K562 (cell line): ENCODE measurements at regions not wholly inside any gene's neighbourhood (a gene's known extent, or its start where the extent isn't known, plus 50 kb on each side); places are given as distances from the start of the nearest gene placed in this dataset.

Source experiments
- ATAC-seq: fragments of 200-7000 bp; cut with Tn5 transposase; 3 replicates; pipeline ENCODE4 v1.9.1; 2020; ENCODE audit warnings: moderate library complexity
- BruUV-seq: library from RNA; stranded (reverse); fragments of 400-500 nt; replicated peaks from 2 replicates; lab custom pipeline; 2021; lab: Mats Ljungman, UMichigan
- CTCF ChIA-PET: fragments of 300-600 bp; formaldehyde crosslinking; extraction: SDS; loops from one replicate; lab custom pipeline; 2021; ENCODE audit warnings: low intra/inter-chr PET ratio; lab: Yijun Ruan, JAX
- POLR2A ChIA-PET: fragments of 300-600, 350-650 bp; sonication (Branson Sonifier 250); formaldehyde crosslinking; extraction: SDS; loops from one replicate; lab custom pipeline; 2021; ENCODE audit warnings: antibody characterized with exemption, inconsistent platforms; lab: Yijun Ruan, JAX
- DNase-seq, 4 experiments: peaks; one replicate each; pipeline versions ENCODE4 v3.0.0 to v3.0.0-alpha.2; 2011 to 2018; ENCODE audit warnings: low spot score in 3 of 4, mixed read lengths in 3 of 4; ENCODE audit errors: extremely low read depth in 1 of 4
- FAIRE-seq: peaks from 2 replicates; lab custom pipeline; 2011; peaks lifted over from hg19 to GRCh38; lab: Jason Lieb, UNC
- H2AFZ ChIP-seq: 2 replicates; pipeline ENCODE4 v1.6.0; 2011; ENCODE audit warnings: low read depth, low read length, control low read depth, inconsistent platforms
- H3K27ac ChIP-seq: fragments of 200-600 bp; 3 replicates; pipeline ENCODE4 v1.8.0; 2011; ENCODE audit warnings: low read depth, mild to moderate bottlenecking, control low read depth, inconsistent platforms, low read length, moderate library complexity, mixed read lengths; ENCODE audit errors: extremely low read depth
- H3K27me3 ChIP-seq, 2 experiments: fragments of 300-600 bp in 1 of 2; 2 replicates in 1 of 2; 3 replicates in 1 of 2; pipeline versions ENCODE4 v1.6.0 to v1.8.0; 2011; ENCODE audit warnings: inconsistent platforms in 2 of 2, low read length in 2 of 2, mild to moderate bottlenecking in 1 of 2, mixed read lengths in 1 of 2, moderate library complexity in 1 of 2; ENCODE audit not compliant: control insufficient read depth in 2 of 2, insufficient read depth in 2 of 2
- H3K36me3 ChIP-seq: fragments of 300-600 bp; 3 replicates; pipeline ENCODE4 v1.8.0; 2011; ENCODE audit warnings: mild to moderate bottlenecking, low read length, inconsistent platforms; ENCODE audit not compliant: control insufficient read depth, insufficient read depth
- H3K4me1 ChIP-seq, 2 experiments: fragments of 200-600 bp in 1 of 2; replicated peaks in 1 of 2; 2 replicates in 1 of 2; 3 replicates in 1 of 2; pipeline versions ENCODE4 v1.5.1 to v1.8.0; 2011; ENCODE audit warnings: inconsistent platforms in 2 of 2, low read length in 2 of 2, mild to moderate bottlenecking in 1 of 2, mixed read lengths in 1 of 2, moderate library complexity in 1 of 2; ENCODE audit not compliant: control insufficient read depth in 2 of 2, insufficient read depth in 2 of 2
- H3K4me2 ChIP-seq: 2 replicates; pipeline ENCODE4 v1.6.1; 2011; ENCODE audit warnings: low read length, control low read depth, inconsistent platforms, mixed read lengths; ENCODE audit not compliant: insufficient read depth
- H3K4me3 ChIP-seq: fragments of 200-600 bp; sonication (generic), shearing (Covaris generic); 2 replicates; pipeline ENCODE4 v1.5.1; 2016; ENCODE audit warnings: control low read depth, inconsistent platforms
- H3K79me2 ChIP-seq: fragments of 200-600 bp; 3 replicates; pipeline ENCODE4 v1.8.0; 2011; ENCODE audit warnings: low read length, inconsistent platforms; ENCODE audit not compliant: control insufficient read depth, insufficient read depth
- H3K9ac ChIP-seq, 2 experiments: 2 replicates each; pipeline versions ENCODE4 v1.6.0 to v1.6.1; 2011; ENCODE audit warnings: low read depth in 2 of 2, low read length in 2 of 2, control low read depth in 1 of 2, inconsistent platforms in 1 of 2, mild to moderate bottlenecking in 1 of 2, mixed read lengths in 1 of 2; ENCODE audit not compliant: insufficient read depth in 1 of 2
- H3K9me1 ChIP-seq: one replicate; pipeline ENCODE4 v1.6.0; 2011; ENCODE audit warnings: inconsistent platforms, mild to moderate bottlenecking, low read length, moderate library complexity; ENCODE audit not compliant: control insufficient read depth, insufficient read depth
- H3K9me3 ChIP-seq: replicated peaks from 2 replicates; pipeline ENCODE4 v1.5.1; 2011; ENCODE audit warnings: low read depth, low read length, inconsistent platforms; ENCODE audit not compliant: control insufficient read depth, insufficient read depth
- H4K20me1 ChIP-seq: replicated peaks from 2 replicates; pipeline ENCODE4 v1.6.1; 2011; ENCODE audit warnings: low read length, inconsistent platforms, mixed read lengths; ENCODE audit not compliant: control insufficient read depth, insufficient read depth
- NR2C2 ChIP-seq, 2 experiments: fragments of 200-800 bp in 1 of 2; sonication (Bioruptor generic) in 1 of 2; sonication (generic) in 1 of 2; formaldehyde crosslinking in 1 of 2; IDR thresholded peaks; 2 replicates each; pipeline versions ENCODE4 v1.6.1 to v1.8.0; 2016 to 2022; ENCODE audit warnings: mild to moderate bottlenecking in 1 of 2, missing compliant biosample characterization in 1 of 2, missing genetic modification characterization in 1 of 2, missing genetic modification reagents in 1 of 2
- POLR3A ChIP-seq: IDR thresholded peaks from 2 replicates; pipeline ENCODE4 v1.6.1; 2011; ENCODE audit warnings: borderline replicate concordance, mild to moderate bottlenecking, moderate library complexity; ENCODE audit not compliant: insufficient read length, insufficient read depth; ENCODE audit errors: extremely low read depth
- SLC30A9 ChIP-seq: fragments of 250-450 bp; sonication (Bioruptor Pico); IDR thresholded peaks from 2 replicates; pipeline ENCODE4 v1.8.0; 2022; ENCODE audit warnings: mild to moderate bottlenecking, moderate library complexity
- WHSC1 ChIP-seq: IDR thresholded peaks from one replicate; pipeline ENCODE4 v1.6.1; 2012; ENCODE audit warnings: low read length, control low read depth, inconsistent platforms
- WGBS: fragments of 100-300 bp; shearing (Covaris generic); methylation state at CpG from one replicate; pipeline ENCODE4 v1.1.6; 2016; ENCODE audit warnings: low coverage, mixed read lengths; ENCODE audit not compliant: insufficient coverage; ENCODE audit errors: missing lambda C conversion rate; 5-methylcytosine and 5-hydroxymethylcytosine counted together
- in situ Hi-C: fragments of 300-500 bp; cut with MboI; formaldehyde crosslinking; loops from 4 replicates; pipeline ENCODE4 v1.15.0; 2018; ENCODE audit warnings: inconsistent platforms, mixed read lengths
- intact Hi-C: fragments of 100-400 bp; cut with micrococcal nuclease; formaldehyde crosslinking; loops from 2 replicates; pipeline ENCODE4 v1.14.2; 2022
- TF ChIP-seq, protein P1 (sequence below): fragments of 200-400 bp; formaldehyde crosslinking; IDR thresholded peaks from 2 replicates; pipeline ENCODE4 v1.6.1; 2017; ENCODE audit warnings: mild to moderate bottlenecking, low read depth, low read length, moderate library complexity
- TF ChIP-seq, protein P2 (sequence below): fragments of 250-450 bp; sonication (Bioruptor Pico); IDR thresholded peaks from 2 replicates; pipeline ENCODE4 v1.9.0; 2021; ENCODE audit warnings: mild to moderate bottlenecking, inconsistent platforms
- TF ChIP-seq, protein P3 (sequence below): fragments of 450-650 bp; conservative IDR thresholded peaks from 2 replicates; pipeline ENCODE4 v1.6.1; 2016; ENCODE audit warnings: missing genetic modification characterization, low read depth, mild to moderate bottlenecking, missing compliant biosample characterization, moderate library complexity
- TF ChIP-seq, protein P4 (sequence below): fragments of 250-450 bp; sonication (Bioruptor Pico); IDR thresholded peaks from 2 replicates; pipeline ENCODE4 v1.4.0; 2020; ENCODE audit warnings: mild to moderate bottlenecking
- TF ChIP-seq, protein P5 (sequence below): fragments of 250-450 bp; sonication (Bioruptor Pico); IDR thresholded peaks from 2 replicates; pipeline ENCODE4 v1.5.0; 2021

DNA sequence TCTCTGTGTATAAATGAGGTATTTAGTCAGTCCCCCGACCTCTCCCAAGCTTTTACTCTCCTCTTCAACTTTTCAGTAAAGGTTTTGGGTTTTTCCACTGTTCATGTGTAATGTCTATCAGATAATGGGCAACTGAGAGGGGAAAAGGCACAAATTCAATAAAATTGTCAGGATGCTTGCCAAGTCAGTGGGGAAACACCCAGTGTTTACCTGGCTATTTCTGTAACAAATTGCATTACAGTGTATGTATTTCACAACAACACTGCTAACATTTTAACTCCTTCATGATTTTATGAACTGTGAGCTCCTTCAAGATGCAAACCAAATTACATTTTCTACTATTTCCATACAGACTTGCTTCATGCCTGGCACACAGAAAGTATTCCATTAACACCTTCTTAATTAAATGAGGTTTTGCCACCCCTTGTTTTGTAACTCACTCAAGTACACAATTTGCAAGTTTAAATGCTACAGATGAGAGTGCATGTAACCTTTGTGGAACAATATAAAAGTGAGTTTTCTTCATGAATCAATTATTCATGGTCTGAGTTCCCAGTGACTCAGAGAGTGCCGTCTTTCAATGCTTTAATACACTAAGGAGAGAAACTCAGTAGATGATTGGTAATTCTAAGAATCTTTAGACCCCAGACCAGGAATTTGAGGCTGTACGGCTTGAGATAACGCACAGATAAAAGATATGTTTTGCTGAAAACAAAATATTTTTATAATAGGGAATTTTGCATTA is 149.8 kb upstream of the TLL1 start:
- Histone ChIP-seq H3K9ac (no peak overlapping the region), H3K4me3 (no peak overlapping the region)
- peak; percentile 32 for FAIRE-seq
- TF ChIP-seq, protein P1, sequence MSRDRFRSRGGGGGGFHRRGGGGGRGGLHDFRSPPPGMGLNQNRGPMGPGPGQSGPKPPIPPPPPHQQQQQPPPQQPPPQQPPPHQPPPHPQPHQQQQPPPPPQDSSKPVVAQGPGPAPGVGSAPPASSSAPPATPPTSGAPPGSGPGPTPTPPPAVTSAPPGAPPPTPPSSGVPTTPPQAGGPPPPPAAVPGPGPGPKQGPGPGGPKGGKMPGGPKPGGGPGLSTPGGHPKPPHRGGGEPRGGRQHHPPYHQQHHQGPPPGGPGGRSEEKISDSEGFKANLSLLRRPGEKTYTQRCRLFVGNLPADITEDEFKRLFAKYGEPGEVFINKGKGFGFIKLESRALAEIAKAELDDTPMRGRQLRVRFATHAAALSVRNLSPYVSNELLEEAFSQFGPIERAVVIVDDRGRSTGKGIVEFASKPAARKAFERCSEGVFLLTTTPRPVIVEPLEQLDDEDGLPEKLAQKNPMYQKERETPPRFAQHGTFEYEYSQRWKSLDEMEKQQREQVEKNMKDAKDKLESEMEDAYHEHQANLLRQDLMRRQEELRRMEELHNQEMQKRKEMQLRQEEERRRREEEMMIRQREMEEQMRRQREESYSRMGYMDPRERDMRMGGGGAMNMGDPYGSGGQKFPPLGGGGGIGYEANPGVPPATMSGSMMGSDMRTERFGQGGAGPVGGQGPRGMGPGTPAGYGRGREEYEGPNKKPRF, result no peak
- TF ChIP-seq SLC30A9, result no peak
- TF ChIP-seq, protein P2, sequence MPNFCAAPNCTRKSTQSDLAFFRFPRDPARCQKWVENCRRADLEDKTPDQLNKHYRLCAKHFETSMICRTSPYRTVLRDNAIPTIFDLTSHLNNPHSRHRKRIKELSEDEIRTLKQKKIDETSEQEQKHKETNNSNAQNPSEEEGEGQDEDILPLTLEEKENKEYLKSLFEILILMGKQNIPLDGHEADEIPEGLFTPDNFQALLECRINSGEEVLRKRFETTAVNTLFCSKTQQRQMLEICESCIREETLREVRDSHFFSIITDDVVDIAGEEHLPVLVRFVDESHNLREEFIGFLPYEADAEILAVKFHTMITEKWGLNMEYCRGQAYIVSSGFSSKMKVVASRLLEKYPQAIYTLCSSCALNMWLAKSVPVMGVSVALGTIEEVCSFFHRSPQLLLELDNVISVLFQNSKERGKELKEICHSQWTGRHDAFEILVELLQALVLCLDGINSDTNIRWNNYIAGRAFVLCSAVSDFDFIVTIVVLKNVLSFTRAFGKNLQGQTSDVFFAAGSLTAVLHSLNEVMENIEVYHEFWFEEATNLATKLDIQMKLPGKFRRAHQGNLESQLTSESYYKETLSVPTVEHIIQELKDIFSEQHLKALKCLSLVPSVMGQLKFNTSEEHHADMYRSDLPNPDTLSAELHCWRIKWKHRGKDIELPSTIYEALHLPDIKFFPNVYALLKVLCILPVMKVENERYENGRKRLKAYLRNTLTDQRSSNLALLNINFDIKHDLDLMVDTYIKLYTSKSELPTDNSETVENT (CRISPR knock-in tag), result no peak
- TF ChIP-seq, protein P3, sequence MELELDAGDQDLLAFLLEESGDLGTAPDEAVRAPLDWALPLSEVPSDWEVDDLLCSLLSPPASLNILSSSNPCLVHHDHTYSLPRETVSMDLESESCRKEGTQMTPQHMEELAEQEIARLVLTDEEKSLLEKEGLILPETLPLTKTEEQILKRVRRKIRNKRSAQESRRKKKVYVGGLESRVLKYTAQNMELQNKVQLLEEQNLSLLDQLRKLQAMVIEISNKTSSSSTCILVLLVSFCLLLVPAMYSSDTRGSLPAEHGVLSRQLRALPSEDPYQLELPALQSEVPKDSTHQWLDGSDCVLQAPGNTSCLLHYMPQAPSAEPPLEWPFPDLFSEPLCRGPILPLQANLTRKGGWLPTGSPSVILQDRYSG (tag), result no peak
- TF ChIP-seq NR2C2 (CRISPR knock-in tag; IDR thresholded peaks at IDR 0.05), result no peak
- no peak for TF ChIP-seq NR2C2 (tag; IDR thresholded peaks at IDR 0.05)
- TF ChIP-seq POLR3A, result no peak
- TF ChIP-seq, protein P4, sequence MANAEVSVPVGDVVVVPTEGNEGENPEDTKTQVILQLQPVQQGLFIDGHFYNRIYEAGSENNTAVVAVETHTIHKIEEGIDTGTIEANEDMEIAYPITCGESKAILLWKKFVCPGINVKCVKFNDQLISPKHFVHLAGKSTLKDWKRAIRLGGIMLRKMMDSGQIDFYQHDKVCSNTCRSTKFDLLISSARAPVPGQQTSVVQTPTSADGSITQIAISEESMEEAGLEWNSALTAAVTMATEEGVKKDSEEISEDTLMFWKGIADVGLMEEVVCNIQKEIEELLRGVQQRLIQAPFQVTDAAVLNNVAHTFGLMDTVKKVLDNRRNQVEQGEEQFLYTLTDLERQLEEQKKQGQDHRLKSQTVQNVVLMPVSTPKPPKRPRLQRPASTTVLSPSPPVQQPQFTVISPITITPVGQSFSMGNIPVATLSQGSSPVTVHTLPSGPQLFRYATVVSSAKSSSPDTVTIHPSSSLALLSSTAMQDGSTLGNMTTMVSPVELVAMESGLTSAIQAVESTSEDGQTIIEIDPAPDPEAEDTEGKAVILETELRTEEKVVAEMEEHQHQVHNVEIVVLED (CRISPR knock-in tag), result no peak
- TF ChIP-seq, protein P5, sequence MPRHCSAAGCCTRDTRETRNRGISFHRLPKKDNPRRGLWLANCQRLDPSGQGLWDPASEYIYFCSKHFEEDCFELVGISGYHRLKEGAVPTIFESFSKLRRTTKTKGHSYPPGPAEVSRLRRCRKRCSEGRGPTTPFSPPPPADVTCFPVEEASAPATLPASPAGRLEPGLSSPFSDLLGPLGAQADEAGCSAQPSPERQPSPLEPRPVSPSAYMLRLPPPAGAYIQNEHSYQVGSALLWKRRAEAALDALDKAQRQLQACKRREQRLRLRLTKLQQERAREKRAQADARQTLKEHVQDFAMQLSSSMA (CRISPR knock-in tag), result no peak
- no peak for TF ChIP-seq WHSC1
- TF ChIP-seq, all 486 proteins: peak for 0
- Histone ChIP-seq H3K4me1 (no peaks in the 10 kb centered on the region), H3K36me3 (no peaks in the 10 kb centered on the region), H3K4me2 (no peak overlapping the region), H2AFZ (no peak overlapping the region), H4K20me1 (no peaks in the 10 kb centered on the region), H3K27me3 (no peaks in the 10 kb centered on the region), H3K9me3 (no peaks in the 10 kb centered on the region), H3K27ac (no peak overlapping the region), H3K9me1 (no peaks in the 10 kb centered on the region), H3K79me2 (no peaks in the 10 kb centered on the region)
- WGBS, result 0% methylated on average over 4 of the region's 4 CpGs
- CTCF ChIA-PET, result no interaction called here
- intact Hi-C loops (no loop called here), in situ Hi-C loops (no loop called here)
- ATAC-seq (no peak), DNase-seq (no peak)
- POLR2A ChIA-PET, result no interaction called here
- BruUV-seq, result no TSS peak
